NB4 (cell line): ENCODE measurements at regions not wholly inside any gene's neighbourhood (a gene's known extent, or its start where the extent isn't known, plus 50 kb on each side); places are given as distances from the start of the nearest gene placed in this dataset.

Experiments used
- CTCF ChIP-seq: IDR thresholded peaks from one replicate; pipeline ENCODE4 v1.5.1; 2012; ENCODE audit warnings: low read depth, low read length
- POLR2A ChIP-seq: IDR thresholded peaks from 2 replicates; pipeline ENCODE4 v1.6.1; 2011; ENCODE audit warnings: mild to moderate bottlenecking; ENCODE audit not compliant: insufficient read length; ENCODE audit errors: extremely low read depth

GRCh38 chr2:15043336-15044058, 411.0 kb downstream of the LRATD1 start:
- TF ChIP-seq CTCF (no peak), POLR2A (no peak)
